ENCODE measurements at regions not wholly inside any gene's neighbourhood (a gene's known extent, or its start where the extent isn't known, plus 50 kb on each side); places are given as distances from the start of the nearest gene placed in this dataset.

- TF ChIP-seq EZH2 (IDR thresholded peaks at IDR 0.05) (no peak), POLR2AphosphoS5 (IDR thresholded peaks at IDR 0.05; ENCODE audit: borderline replicate concordance, low read depth, low read length) (no peak)
Measured at GRCh38 chr16:79668502-79668901, 68.0 kb upstream of the MAF start.
